Right lobe of liver (tissue), 6 donors: ENCODE measurements at regions not wholly inside any gene's neighbourhood (a gene's known extent, or its start where the extent isn't known, plus 50 kb on each side); places are given as distances from the start of the nearest gene placed in this dataset.

ENCODE experiments used
- ATAC-seq, 4 donors: fragments of 200-7000 bp; cut with Tn5 transposase; one replicate each; pipeline ENCODE4 v1.9.1; 2020; ENCODE audit warnings: mild to moderate bottlenecking in 4 of 4, moderate library complexity in 4 of 4
- DNase-seq, 3 donors: peaks; one replicate each; pipeline ENCODE4 v3.0.0-alpha.2; 2020
- H3K27ac ChIP-seq, 3 donors: fragments of 200-600 bp; one replicate each; pipeline ENCODE4 v1.8.0; 2022
- H3K27me3 ChIP-seq, 2 donors: fragments of 200-600 bp; one replicate each; pipeline ENCODE4 v1.8.0; 2022
- H3K36me3 ChIP-seq, 4 donors: fragments of 200-600 bp; sonication (generic) in 1 of 4; one replicate each; pipeline versions ENCODE4 v1.5.1 to v1.8.0; 2017 to 2022; ENCODE audit warnings: control low read depth in 1 of 4
- H3K4me1 ChIP-seq, 4 donors: fragments of 200-600 bp; sonication (generic) in 1 of 4; one replicate each; pipeline versions ENCODE4 v1.5.1 to v1.8.0; 2017 to 2022; ENCODE audit warnings: control low read depth in 1 of 4
- H3K4me3 ChIP-seq, 3 donors: fragments of 200-600 bp; one replicate each; pipeline ENCODE4 v1.8.0; 2022
- H3K9me3 ChIP-seq, 4 donors: fragments of 200-600 bp; sonication (generic) in 1 of 4; one replicate each; pipeline versions ENCODE4 v1.5.1 to v1.8.0; 2017 to 2022; ENCODE audit warnings: control low read depth in 1 of 4
- CTCF ChIP-seq, 4 donors: fragments of 200-600 bp in 3 of 4; fragments of 450-650 bp in 1 of 4; IDR thresholded peaks; one replicate each; pipeline versions ENCODE4 v1.5.1 to v1.8.0; 2016 to 2022; ENCODE audit warnings: antibody characterized with exemption in 4 of 4, mild to moderate bottlenecking in 2 of 4
- POLR2A ChIP-seq: fragments of 450-650 bp; IDR thresholded peaks from one replicate; pipeline ENCODE4 v1.6.1; 2017; ENCODE audit warnings: antibody characterized with exemption, mild to moderate bottlenecking
- WGBS: methylation state at CpG from one replicate; pipeline ENCODE4 v1.1.6; 2018; ENCODE audit warnings: low coverage, low lambda C conversion rate; ENCODE audit not compliant: insufficient coverage; ENCODE audit errors: missing lambda C conversion rate; 5-methylcytosine and 5-hydroxymethylcytosine counted together
- intact Hi-C, 2 donors: fragments of 100-400 bp; cut with DNase I; formaldehyde crosslinking; loops; one replicate each; pipeline versions ENCODE4 v1.11.2 to v1.14.1; 2022
- donor health status: DM: no; HTN: yes; CAD: no.
- donor health status: DM: no; HTN: no; CAD: no.
- donor health status: DM: no; HTN: no; CAD: no.
- donor health status: DM: no; HTN: yes; CAD: no.
- donor health status: DM: no; HTN: yes; CAD: no.

- DNase-seq (no peak), ATAC-seq (no peak)
- 42% methylated on average over 2 of the region's 2 CpGs for WGBS
- no peaks in the 10 kb centered on the region for H3K27me3 ChIP-seq
- intact Hi-C loops, result no loop called here
- H3K4me1 ChIP-seq, result peaks cover 0 to 21% (median 2%) of the 10 kb centered on the region in 4 donors
- H3K27ac ChIP-seq, result peak overlapping the region in 1 of 3 donors; percentile 53
- H3K4me3 ChIP-seq, result no peak overlapping the region
- TF ChIP-seq CTCF (IDR thresholded peaks at IDR 0.05) (no peak), POLR2A (no peak)
- no peaks in the 10 kb centered on the region for H3K9me3 ChIP-seq
- no peaks in the 10 kb centered on the region for H3K36me3 ChIP-seq
Measured at GRCh38 chr12:31869972-31870371, 89.2 kb upstream of the RESF1 start.

GRCh38 chr12:31868965-31869364, 90.2 kb upstream of the RESF1 start:
- DNase-seq (peak; percentile 68 to 88 (median 84)), ATAC-seq (peak; percentile 89 to 94 (median 92))
- TF ChIP-seq POLR2A, result no peak
- TF ChIP-seq CTCF (IDR thresholded peaks at IDR 0.05), result no peak
- no peaks in the 10 kb centered on the region for H3K36me3 ChIP-seq
- no peaks in the 10 kb centered on the region for H3K27me3 ChIP-seq
- intact Hi-C loops, result no loop called here
- peak overlapping the region in 2 of 3 donors; percentile 39 to 53 for H3K27ac ChIP-seq
- H3K9me3 ChIP-seq, result no peaks in the 10 kb centered on the region
- H3K4me3 ChIP-seq, result no peak overlapping the region
- H3K4me1 ChIP-seq, result peaks cover 0 to 21% (median 2%) of the 10 kb centered on the region in 4 donors
- WGBS, result 12% methylated on average over 2 of the region's 2 CpGs

- intact Hi-C loops, result no loop called here
- no peak for ATAC-seq
Measured at GRCh38 chr12:31867292-31867691, 91.9 kb upstream of the RESF1 start.

GRCh38 chr12:31866523-31866922, 92.7 kb upstream of the RESF1 start:
- TF ChIP-seq CTCF (IDR thresholded peaks at IDR 0.05) (no peak), POLR2A (no peak)
- WGBS, result 78% methylated on average over 3 of the region's 3 CpGs
- intact Hi-C loops, result no loop called here
- no peak overlapping the region for H3K27ac ChIP-seq
- peaks cover 0 to 23% (median 2%) of the 10 kb centered on the region in 4 donors for H3K4me1 ChIP-seq
- ATAC-seq, result no peak
- H3K36me3 ChIP-seq, result no peaks in the 10 kb centered on the region
- DNase-seq, result no peak
- no peaks in the 10 kb centered on the region for H3K27me3 ChIP-seq
- no peaks in the 10 kb centered on the region for H3K9me3 ChIP-seq
- no peak overlapping the region for H3K4me3 ChIP-seq

More at GRCh38 chr12:31867292-31867691, 91.9 kb upstream of the RESF1 start:
- TF ChIP-seq POLR2A, result no peak
- TF ChIP-seq CTCF (IDR thresholded peaks at IDR 0.05), result no peak
- Histone ChIP-seq H3K4me1 (peaks cover 0 to 21% (median 2%) of the 10 kb centered on the region in 4 donors), H3K9me3 (no peaks in the 10 kb centered on the region), H3K27ac (no peak overlapping the region), H3K4me3 (no peak overlapping the region), H3K27me3 (no peaks in the 10 kb centered on the region), H3K36me3 (no peaks in the 10 kb centered on the region)
- DNase-seq, result no peak

- DNase-seq (no peak), ATAC-seq (no peak)
- Histone ChIP-seq H3K9me3 (peaks cover 0 to 3% (median 0%) of the 10 kb centered on the region in 4 donors), H3K4me1 (peaks cover 0 to 32% (median 3%) of the 10 kb centered on the region in 4 donors), H3K36me3 (no peaks in the 10 kb centered on the region), H3K27ac (no peak overlapping the region), H3K4me3 (no peak overlapping the region), H3K27me3 (no peaks in the 10 kb centered on the region)
- intact Hi-C loops, result no loop called here
- TF ChIP-seq CTCF (IDR thresholded peaks at IDR 0.05), result no peak
- no peak for TF ChIP-seq POLR2A
- 88% methylated on average over 2 of the region's 2 CpGs for WGBS
Measured at GRCh38 chr12:31865023-31865422, 94.2 kb upstream of the RESF1 start.
